ENCODE measurements at regions not wholly inside any gene's neighbourhood (a gene's known extent, or its start where the extent isn't known, plus 50 kb on each side); places are given as distances from the start of the nearest gene placed in this dataset.

GRCh38 chr14:25841226-25841625 is 756.6 kb downstream of the NOVA1 start:
- TF ChIP-seq ZFP30 (CRISPR knock-in tag; IDR thresholded peaks at IDR 0.05) (no peak), CSRNP3 (CRISPR knock-in tag; IDR thresholded peaks at IDR 0.05) (no peak), OSR1 (CRISPR knock-in tag; IDR thresholded peaks at IDR 0.05) (no peak), ZNF70 (CRISPR knock-in tag; IDR thresholded peaks at IDR 0.05) (no peak), ZNF565 (CRISPR knock-in tag; conservative IDR thresholded peaks at IDR 0.05; ENCODE audit: low read depth) (no peak), ISL1 (CRISPR knock-in tag; IDR thresholded peaks at IDR 0.05) (no peak), ZNF8 (CRISPR knock-in tag; IDR thresholded peaks at IDR 0.05) (no peak), PATZ1 (CRISPR knock-in tag; IDR thresholded peaks at IDR 0.05; ENCODE audit: borderline replicate concordance) (no peak), ARNTL (CRISPR knock-in tag; IDR thresholded peaks at IDR 0.05; ENCODE audit: borderline replicate concordance, low read depth) (no peak), RARB (CRISPR knock-in tag; IDR thresholded peaks at IDR 0.05) (no peak), PPARA (CRISPR knock-in tag; IDR thresholded peaks at IDR 0.05; ENCODE audit: borderline replicate concordance) (no peak), ZFP3 (CRISPR knock-in tag; IDR thresholded peaks at IDR 0.05) (no peak)
